AG04450 (cell line): ENCODE measurements at regions not wholly inside any gene's neighbourhood (a gene's known extent, or its start where the extent isn't known, plus 50 kb on each side); places are given as distances from the start of the nearest gene placed in this dataset.
A peak's percentile ranks its signal among the peaks of the same experiment; 100 is the strongest.

Source experiments
- CTCF ChIA-PET: fragments of 300-600, 350-600 bp; formaldehyde crosslinking; extraction: SDS; loops from one replicate; lab custom pipeline; 2022; ENCODE audit warnings: antibody characterized with exemption, inconsistent platforms; lab: Charles Lee
- POLR2A ChIA-PET: fragments of 350-600 bp; formaldehyde crosslinking; extraction: SDS; loops from one replicate; lab custom pipeline; 2021; ENCODE audit warnings: antibody characterized with exemption, inconsistent platforms; lab: Yijun Ruan, JAX
- DNase-seq: peaks from one replicate; pipeline ENCODE4 v3.0.0-alpha.2; 2011; ENCODE audit warnings: low read depth, low spot score
- H3K27ac ChIP-seq: one replicate; pipeline ENCODE4 v1.5.1; 2012; ENCODE audit warnings: low read depth, low read length, control low read depth
- H3K27me3 ChIP-seq: one replicate; pipeline ENCODE4 v1.6.0; 2012; ENCODE audit warnings: low read length; ENCODE audit not compliant: control insufficient read depth, insufficient read depth
- H3K4me3 ChIP-seq: 2 replicates; pipeline ENCODE4 v1.5.1; 2011; ENCODE audit warnings: mild to moderate bottlenecking, low read depth, low read length, control low read depth
- H3K9me3 ChIP-seq: 2 replicates; pipeline ENCODE4 v1.5.1; 2012; ENCODE audit warnings: low read length; ENCODE audit not compliant: control insufficient read depth, insufficient read depth
- TF ChIP-seq, protein P1 (sequence below): IDR thresholded peaks from 2 replicates; pipeline ENCODE4 v1.5.1; 2011; ENCODE audit warnings: low read depth, low read length, control low read depth, inconsistent platforms

DNA sequence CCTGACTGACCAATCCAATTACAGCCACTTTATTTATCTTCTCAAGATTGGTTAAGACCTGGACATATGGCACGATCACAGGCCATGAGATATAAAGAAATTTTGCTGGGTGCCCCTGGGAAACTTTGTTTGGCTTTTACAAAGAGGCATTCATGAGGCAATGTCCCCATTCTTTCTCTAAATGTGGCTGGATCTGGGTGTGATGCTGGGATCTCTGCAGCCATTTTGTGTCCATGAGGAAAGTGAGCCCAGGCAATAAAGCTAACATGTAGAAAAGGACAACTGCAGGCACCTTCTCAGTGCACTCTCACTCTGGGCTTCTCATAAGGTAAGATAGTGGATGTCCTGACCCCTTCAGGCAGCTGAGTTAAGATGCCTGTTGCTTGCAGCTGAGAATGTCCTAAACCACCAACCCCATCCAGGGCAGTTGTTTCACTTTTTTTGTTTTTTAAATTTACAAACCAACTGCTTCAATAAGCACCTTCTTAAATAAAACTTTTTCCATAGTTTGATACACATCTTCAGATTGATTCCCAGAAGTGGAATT is 372.3 kb downstream of the MIAT start:
- Histone ChIP-seq H3K9me3 (no peaks in the 10 kb centered on the region; the same call in none of the 2 replicates), H3K27ac (no peak overlapping the region), H3K4me3 (no peak overlapping the region), H3K27me3 (peaks cover 28% of the 10 kb centered on the region)
- ChIA-PET CTCF (no interaction called here), POLR2A (no interaction called here)
- TF ChIP-seq, protein P1, sequence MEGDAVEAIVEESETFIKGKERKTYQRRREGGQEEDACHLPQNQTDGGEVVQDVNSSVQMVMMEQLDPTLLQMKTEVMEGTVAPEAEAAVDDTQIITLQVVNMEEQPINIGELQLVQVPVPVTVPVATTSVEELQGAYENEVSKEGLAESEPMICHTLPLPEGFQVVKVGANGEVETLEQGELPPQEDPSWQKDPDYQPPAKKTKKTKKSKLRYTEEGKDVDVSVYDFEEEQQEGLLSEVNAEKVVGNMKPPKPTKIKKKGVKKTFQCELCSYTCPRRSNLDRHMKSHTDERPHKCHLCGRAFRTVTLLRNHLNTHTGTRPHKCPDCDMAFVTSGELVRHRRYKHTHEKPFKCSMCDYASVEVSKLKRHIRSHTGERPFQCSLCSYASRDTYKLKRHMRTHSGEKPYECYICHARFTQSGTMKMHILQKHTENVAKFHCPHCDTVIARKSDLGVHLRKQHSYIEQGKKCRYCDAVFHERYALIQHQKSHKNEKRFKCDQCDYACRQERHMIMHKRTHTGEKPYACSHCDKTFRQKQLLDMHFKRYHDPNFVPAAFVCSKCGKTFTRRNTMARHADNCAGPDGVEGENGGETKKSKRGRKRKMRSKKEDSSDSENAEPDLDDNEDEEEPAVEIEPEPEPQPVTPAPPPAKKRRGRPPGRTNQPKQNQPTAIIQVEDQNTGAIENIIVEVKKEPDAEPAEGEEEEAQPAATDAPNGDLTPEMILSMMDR: no peak
- no peak for DNase-seq

DNA sequence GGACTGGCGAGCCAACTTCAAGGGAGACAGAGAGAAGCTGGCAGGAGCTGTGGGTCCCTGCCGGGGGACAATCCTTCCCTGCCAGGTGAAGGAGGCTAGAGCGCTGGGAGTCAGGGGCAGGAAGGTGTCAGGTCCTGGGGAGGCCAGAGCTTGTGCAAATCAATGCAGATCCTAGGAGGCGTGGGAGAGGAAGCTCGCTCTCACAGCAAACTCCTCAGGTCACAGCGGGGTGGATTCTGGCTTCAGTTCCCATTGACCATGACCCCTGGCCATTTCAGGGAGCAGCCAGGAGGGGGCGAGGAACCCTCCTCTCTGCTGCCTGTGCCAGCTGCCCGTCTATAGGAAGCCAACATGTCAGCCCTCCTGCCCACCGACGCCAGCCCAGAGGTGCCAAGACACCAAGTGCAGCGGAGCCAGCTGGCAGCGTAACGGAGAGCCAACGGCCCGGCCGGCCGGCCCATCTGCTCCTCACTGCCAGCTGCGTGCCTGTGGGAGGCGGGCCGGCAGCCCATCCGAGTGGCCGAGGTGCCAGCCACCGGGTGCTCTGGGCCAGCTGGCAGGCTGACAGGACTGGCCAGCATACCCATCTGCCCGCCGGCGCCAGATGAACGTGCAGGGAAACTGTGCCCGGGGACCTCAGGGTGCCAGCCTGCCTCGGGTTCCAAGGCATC is 374.8 kb downstream of the MIAT start:
- Histone ChIP-seq H3K27ac (no peak overlapping the region), H3K9me3 (no peaks in the 10 kb centered on the region; the same call in none of the 2 replicates), H3K27me3 (peaks cover 28% of the 10 kb centered on the region), H3K4me3 (no peak overlapping the region)
- POLR2A ChIA-PET: no interaction called here
- CTCF ChIA-PET: no interaction called here
- DNase-seq: no peak
- TF ChIP-seq, protein P1: peak; percentile 33

DNA sequence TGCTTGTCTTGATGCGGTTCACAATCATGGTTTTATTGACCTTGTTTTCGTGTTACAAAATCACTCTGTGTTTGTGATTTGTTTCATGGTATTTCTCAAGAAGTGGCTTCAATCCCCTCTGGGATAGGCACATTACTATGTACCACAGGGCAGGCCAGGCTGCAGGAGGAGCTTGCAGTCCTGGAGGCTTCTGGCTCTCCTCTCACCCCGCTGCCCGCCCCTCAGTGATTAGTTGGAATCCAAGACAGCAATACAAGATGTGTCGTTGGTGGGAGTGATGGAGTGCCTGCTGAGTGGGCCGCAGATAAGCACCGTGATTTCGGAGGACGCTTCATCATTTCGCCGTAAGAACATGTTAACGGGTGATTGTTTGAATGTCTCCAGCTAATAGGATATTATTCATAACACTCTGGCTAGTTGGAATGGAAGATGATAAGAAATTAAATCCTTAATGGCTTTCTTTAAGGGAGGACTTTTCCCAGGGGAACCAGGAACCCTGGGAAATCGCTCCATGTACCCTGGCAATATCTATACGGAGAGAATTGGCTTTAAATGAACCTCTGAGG is 384.4 kb downstream of the MIAT start:
- TF ChIP-seq, protein P1: no peak
- CTCF ChIA-PET: no interaction called here
- peaks cover 28% of the 10 kb centered on the region for H3K27me3 ChIP-seq

DNA sequence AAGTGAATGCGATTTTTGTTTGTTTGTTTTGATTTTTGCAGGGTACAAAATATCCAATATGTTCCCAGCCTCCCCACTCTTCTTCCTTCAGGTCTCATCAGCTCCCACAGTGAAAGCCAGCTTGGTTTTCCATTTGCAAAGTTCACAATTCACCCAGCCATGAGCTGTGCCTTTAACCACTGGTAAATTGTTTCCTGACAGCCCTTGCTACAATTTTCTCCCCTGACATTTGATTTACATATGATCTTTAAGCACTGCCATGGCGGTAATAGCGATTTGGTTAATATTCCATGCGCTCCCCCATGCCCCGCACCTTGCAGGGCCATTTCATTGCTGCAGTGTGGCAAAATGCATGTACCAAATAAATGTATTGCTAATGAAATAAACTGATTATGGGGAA is 385.9 kb downstream of the MIAT start:
- no peak for DNase-seq
- TF ChIP-seq, protein P1: no peak
- H3K4me3 ChIP-seq: no peak overlapping the region
- CTCF ChIA-PET: no interaction called here
- H3K9me3 ChIP-seq: no peaks in the 10 kb centered on the region
- POLR2A ChIA-PET: no interaction called here
- H3K27me3 ChIP-seq: peaks cover 31% of the 10 kb centered on the region
- no peak overlapping the region for H3K27ac ChIP-seq

More for the DNA sequence above, 384.4 kb downstream of the MIAT start:
- POLR2A ChIA-PET: no interaction called here
- no peak overlapping the region for H3K27ac ChIP-seq
- no peak overlapping the region for H3K4me3 ChIP-seq
- no peaks in the 10 kb centered on the region for H3K9me3 ChIP-seq
- DNase-seq: no peak
